ENCODE measurements at regions not wholly inside any gene's neighbourhood (a gene's known extent, or its start where the extent isn't known, plus 50 kb on each side); places are given as distances from the start of the nearest gene placed in this dataset.
"Not testable (repeated sequence)": the region's sequence is repeated elsewhere in the genome, so short reads cannot be mapped to it uniquely, and the experiment has no call there.

- CTCF ChIA-PET, result no interaction called here
- no peak for DNase-seq
- H3K27ac Mint-ChIP-seq, result no peak overlapping the region
- Histone ChIP-seq H3K27me3 (ENCODE audit: insufficient read depth, low read length, poor library complexity, severe bottlenecking) (no peaks in the 10 kb centered on the region), H3K4me3 (ENCODE audit: low read length) (no peak overlapping the region), H3K27ac (ENCODE audit: low read depth, low read length) (no peak overlapping the region), H3K4me1 (ENCODE audit: insufficient read depth, low read length) (no peaks in the 10 kb centered on the region), H3K36me3 (ENCODE audit: insufficient read depth, low read length) (no peaks in the 10 kb centered on the region), H3K9me3 (ENCODE audit: low read length) (no peaks in the 10 kb centered on the region)
- peaks cover 0 to 2% (median 0%) of the 10 kb centered on the region in 5 donors for H3K9me3 Mint-ChIP-seq
- POLR2A ChIA-PET, result no interaction called here
- H3K4me3 Mint-ChIP-seq, result no peak overlapping the region
- H3K27me3 Mint-ChIP-seq, result peaks cover 0 to 2% of the 10 kb centered on the region in 2 donors
- no peaks in the 10 kb centered on the region for H3K4me1 Mint-ChIP-seq
- H3K36me3 Mint-ChIP-seq, result no peaks in the 10 kb centered on the region
These were observed 74.2 kb upstream of the RASSF8 start for GRCh38 chr12:25884024-25884919.

- Mint-ChIP-seq H3K27ac (no peak overlapping the region), H3K36me3 (no peaks in the 10 kb centered on the region), H3K4me1 (no peaks in the 10 kb centered on the region), H3K4me3 (no peak overlapping the region), H3K9me3 (peaks cover 0 to 4% (median 0%) of the 10 kb centered on the region in 5 donors), H3K27me3 (peaks cover 0 to 2% of the 10 kb centered on the region in 2 donors)
- Histone ChIP-seq H3K4me3 (ENCODE audit: low read length) (no peak overlapping the region), H3K9me3 (ENCODE audit: low read length) (no peaks in the 10 kb centered on the region), H3K27me3 (ENCODE audit: insufficient read depth, low read length, poor library complexity, severe bottlenecking) (no peaks in the 10 kb centered on the region), H3K27ac (ENCODE audit: low read depth, low read length) (no peak overlapping the region), H3K36me3 (ENCODE audit: insufficient read depth, low read length) (no peaks in the 10 kb centered on the region), H3K4me1 (ENCODE audit: insufficient read depth, low read length) (no peaks in the 10 kb centered on the region)
- CTCF ChIA-PET, result no interaction called here
- POLR2A ChIA-PET, result no interaction called here
- DNase-seq, result no peak
These were observed 73.6 kb upstream of the RASSF8 start for GRCh38 chr12:25884920-25885234.

- Histone ChIP-seq H3K4me3 (ENCODE audit: low read length) (no peak overlapping the region), H3K9me3 (ENCODE audit: low read length) (no peaks in the 10 kb centered on the region), H3K27me3 (ENCODE audit: insufficient read depth, low read length, poor library complexity, severe bottlenecking) (no peaks in the 10 kb centered on the region), H3K36me3 (ENCODE audit: insufficient read depth, low read length) (no peaks in the 10 kb centered on the region), H3K27ac (ENCODE audit: low read depth, low read length) (no peak overlapping the region), H3K4me1 (ENCODE audit: insufficient read depth, low read length) (no peaks in the 10 kb centered on the region)
- Mint-ChIP-seq H3K27ac (no peak overlapping the region), H3K27me3 (peaks cover 0 to 2% of the 10 kb centered on the region in 2 donors), H3K36me3 (no peaks in the 10 kb centered on the region), H3K4me1 (no peaks in the 10 kb centered on the region), H3K4me3 (no peak overlapping the region), H3K9me3 (peaks cover 0 to 4% (median 4%) of the 10 kb centered on the region in 5 donors)
- ChIA-PET CTCF (no interaction called here), POLR2A (no interaction called here)
- DNase-seq, result no peak
These were observed 72.1 kb upstream of the RASSF8 start for GRCh38 chr12:25886396-25886795.

GRCh38 chr12:25887367-25887766, 71.1 kb upstream of the RASSF8 start:
- Histone ChIP-seq H3K4me1 (ENCODE audit: insufficient read depth, low read length) (no peaks in the 10 kb centered on the region), H3K4me3 (ENCODE audit: low read length) (no peak overlapping the region), H3K9me3 (ENCODE audit: low read length) (no peaks in the 10 kb centered on the region), H3K27me3 (ENCODE audit: insufficient read depth, low read length, poor library complexity, severe bottlenecking) (no peaks in the 10 kb centered on the region), H3K36me3 (ENCODE audit: insufficient read depth, low read length) (no peaks in the 10 kb centered on the region), H3K27ac (ENCODE audit: low read depth, low read length) (no peak overlapping the region)
- Mint-ChIP-seq H3K36me3 (no peaks in the 10 kb centered on the region), H3K27ac (peak overlapping the region in 1 of 8 donors; percentile 80), H3K4me3 (no peak overlapping the region), H3K27me3 (peaks cover 0 to 2% of the 10 kb centered on the region in 2 donors), H3K4me1 (no peaks in the 10 kb centered on the region), H3K9me3 (peaks cover 0 to 4% (median 4%) of the 10 kb centered on the region in 5 donors)
- POLR2A ChIA-PET, result no interaction called here
- DNase-seq, result no peak
- CTCF ChIA-PET, result no interaction called here

- ChIA-PET CTCF (no interaction called here), POLR2A (no interaction called here)
- H3K36me3 Mint-ChIP-seq, result no peaks in the 10 kb centered on the region
- no peaks in the 10 kb centered on the region for H3K27me3 Mint-ChIP-seq
- no peaks in the 10 kb centered on the region for H3K4me1 ChIP-seq (ENCODE audit: insufficient read depth, low read length)
- no peak overlapping the region for H3K27ac Mint-ChIP-seq
- H3K27ac ChIP-seq (ENCODE audit: low read depth, low read length), result no peak overlapping the region
- DNase-seq, result no peak
- no peak overlapping the region for H3K4me3 ChIP-seq (ENCODE audit: low read length)
- H3K27me3 ChIP-seq (ENCODE audit: insufficient read depth, low read length, poor library complexity, severe bottlenecking), result no peaks in the 10 kb centered on the region
- peaks cover 0 to 4% (median 4%) of the 10 kb centered on the region in 5 donors for H3K9me3 Mint-ChIP-seq
- no peaks in the 10 kb centered on the region for H3K4me1 Mint-ChIP-seq
- H3K9me3 ChIP-seq (ENCODE audit: low read length), result no peaks in the 10 kb centered on the region
- H3K36me3 ChIP-seq (ENCODE audit: insufficient read depth, low read length), result no peaks in the 10 kb centered on the region
- H3K4me3 Mint-ChIP-seq, result no peak overlapping the region
These were observed 69.3 kb upstream of the RASSF8 start for GRCh38 chr12:25889185-25889584.

GRCh38 chr12:25891095-25891494, 67.4 kb upstream of the RASSF8 start:
- H3K9me3 ChIP-seq (ENCODE audit: low read length); H3K4me1 ChIP-seq (ENCODE audit: insufficient read depth, low read length); H3K27ac Mint-ChIP-seq; DNase-seq; H3K4me1 Mint-ChIP-seq; H3K27ac ChIP-seq (ENCODE audit: low read depth, low read length); H3K9me3 Mint-ChIP-seq; POLR2A ChIA-PET; H3K4me3 Mint-ChIP-seq; H3K27me3 ChIP-seq (ENCODE audit: insufficient read depth, low read length, poor library complexity, severe bottlenecking); H3K36me3 Mint-ChIP-seq; H3K36me3 ChIP-seq (ENCODE audit: insufficient read depth, low read length); CTCF ChIA-PET; H3K27me3 Mint-ChIP-seq; H3K4me3 ChIP-seq (ENCODE audit: low read length): not testable (repeated sequence)

- no peaks in the 10 kb centered on the region for H3K36me3 ChIP-seq (ENCODE audit: insufficient read depth, low read length)
- H3K27ac Mint-ChIP-seq, result no peak overlapping the region
- H3K4me1 ChIP-seq (ENCODE audit: insufficient read depth, low read length), result no peaks in the 10 kb centered on the region
- H3K4me3 ChIP-seq (ENCODE audit: low read length), result no peak overlapping the region
- ChIA-PET CTCF (no interaction called here), POLR2A (no interaction called here)
- no peaks in the 10 kb centered on the region for H3K36me3 Mint-ChIP-seq
- no peaks in the 10 kb centered on the region for H3K4me1 Mint-ChIP-seq
- no peaks in the 10 kb centered on the region for H3K9me3 ChIP-seq (ENCODE audit: low read length)
- H3K27me3 Mint-ChIP-seq, result no peaks in the 10 kb centered on the region
- no peak for DNase-seq
- H3K9me3 Mint-ChIP-seq, result peaks cover 3 to 9% (median 4%) of the 10 kb centered on the region in 5 donors
- H3K4me3 Mint-ChIP-seq, result no peak overlapping the region
- H3K27me3 ChIP-seq (ENCODE audit: insufficient read depth, low read length, poor library complexity, severe bottlenecking), result no peaks in the 10 kb centered on the region
- H3K27ac ChIP-seq (ENCODE audit: low read depth, low read length), result no peak overlapping the region
These were observed 63.7 kb upstream of the RASSF8 start for GRCh38 chr12:25894759-25895158.

- CTCF ChIA-PET, result no interaction called here
- H3K27me3 Mint-ChIP-seq, result no peaks in the 10 kb centered on the region
- H3K9me3 Mint-ChIP-seq, result peaks cover 3 to 4% (median 4%) of the 10 kb centered on the region in 5 donors
These were observed 61.5 kb upstream of the RASSF8 start for GRCh38 chr12:25896981-25897380.

More at GRCh38 chr12:25896981-25897380, 61.5 kb upstream of the RASSF8 start:
- H3K27ac Mint-ChIP-seq, result no peak overlapping the region
- H3K9me3 ChIP-seq (ENCODE audit: low read length), result no peaks in the 10 kb centered on the region
- DNase-seq, result no peak
- no peaks in the 10 kb centered on the region for H3K36me3 ChIP-seq (ENCODE audit: insufficient read depth, low read length)
- no peaks in the 10 kb centered on the region for H3K36me3 Mint-ChIP-seq
- no peaks in the 10 kb centered on the region for H3K27me3 ChIP-seq (ENCODE audit: insufficient read depth, low read length, poor library complexity, severe bottlenecking)
- H3K4me1 ChIP-seq (ENCODE audit: insufficient read depth, low read length), result no peaks in the 10 kb centered on the region
- no peak overlapping the region for H3K27ac ChIP-seq (ENCODE audit: low read depth, low read length)
- no peak overlapping the region for H3K4me3 Mint-ChIP-seq
- POLR2A ChIA-PET, result no interaction called here
- no peak overlapping the region for H3K4me3 ChIP-seq (ENCODE audit: low read length)
- H3K4me1 Mint-ChIP-seq, result no peaks in the 10 kb centered on the region
